KMS-11 (cell line): ENCODE measurements at regions not wholly inside any gene's neighbourhood (a gene's known extent, or its start where the extent isn't known, plus 50 kb on each side); places are given as distances from the start of the nearest gene placed in this dataset.

Experiments
- H2AFZ ChIP-seq: fragments of 200-600 bp; sonication (generic); 2 replicates; pipeline ENCODE4 v1.6.1; 2016; ENCODE audit warnings: antibody characterized with exemption, mixed run types, low read depth
- H3K27ac ChIP-seq: fragments of 200-600 bp; sonication (generic); 2 replicates; pipeline ENCODE4 v1.6.1; 2016; ENCODE audit warnings: mild to moderate bottlenecking, mixed run types
- H3K27me3 ChIP-seq: fragments of 200-600 bp; sonication (generic); 2 replicates; pipeline ENCODE4 v1.6.1; 2017; ENCODE audit warnings: mild to moderate bottlenecking, low read depth, mixed run types, moderate library complexity; ENCODE audit not compliant: insufficient read depth
- H3K36me3 ChIP-seq: fragments of 200-600 bp; sonication (generic); 2 replicates; pipeline ENCODE4 v1.6.1; 2017; ENCODE audit warnings: mild to moderate bottlenecking, mixed run types; ENCODE audit not compliant: insufficient read depth
- H3K4me1 ChIP-seq: fragments of 200-600 bp; sonication (generic); 2 replicates; pipeline ENCODE4 v1.6.1; 2016; ENCODE audit warnings: mild to moderate bottlenecking, low read depth, mixed run types; ENCODE audit not compliant: poor library complexity, severe bottlenecking
- H3K4me2 ChIP-seq: fragments of 200-600 bp; sonication (generic); 2 replicates; pipeline ENCODE4 v1.7.0; 2016; ENCODE audit warnings: mild to moderate bottlenecking, mixed run types
- H3K4me3 ChIP-seq: fragments of 200-600 bp; sonication (generic); IDR thresholded peaks from 2 replicates; pipeline ENCODE4 v1.6.1; 2017; ENCODE audit warnings: low read depth, low read length, mixed read lengths; ENCODE audit not compliant: insufficient read depth
- H3K79me2 ChIP-seq: fragments of 200-600 bp; sonication (generic); 2 replicates; pipeline ENCODE4 v1.6.1; 2016; ENCODE audit warnings: low read depth, mixed run types; ENCODE audit not compliant: insufficient read depth
- H3K9ac ChIP-seq: fragments of 200-600 bp; sonication (generic); 2 replicates; pipeline ENCODE4 v1.6.1; 2016; ENCODE audit warnings: mild to moderate bottlenecking, mixed run types
- H4K20me1 ChIP-seq: fragments of 200-600 bp; sonication (generic); 2 replicates; pipeline ENCODE4 v1.6.1; 2016; ENCODE audit warnings: mild to moderate bottlenecking, mixed run types; ENCODE audit not compliant: insufficient read depth
- CTCF ChIP-seq: fragments of 200-600 bp; sonication (generic); conservative IDR thresholded peaks from 2 replicates; pipeline ENCODE4 v1.6.1; 2017; ENCODE audit warnings: low read depth, mild to moderate bottlenecking, antibody characterized with exemption, low read length, moderate library complexity, mixed read lengths

DNA sequence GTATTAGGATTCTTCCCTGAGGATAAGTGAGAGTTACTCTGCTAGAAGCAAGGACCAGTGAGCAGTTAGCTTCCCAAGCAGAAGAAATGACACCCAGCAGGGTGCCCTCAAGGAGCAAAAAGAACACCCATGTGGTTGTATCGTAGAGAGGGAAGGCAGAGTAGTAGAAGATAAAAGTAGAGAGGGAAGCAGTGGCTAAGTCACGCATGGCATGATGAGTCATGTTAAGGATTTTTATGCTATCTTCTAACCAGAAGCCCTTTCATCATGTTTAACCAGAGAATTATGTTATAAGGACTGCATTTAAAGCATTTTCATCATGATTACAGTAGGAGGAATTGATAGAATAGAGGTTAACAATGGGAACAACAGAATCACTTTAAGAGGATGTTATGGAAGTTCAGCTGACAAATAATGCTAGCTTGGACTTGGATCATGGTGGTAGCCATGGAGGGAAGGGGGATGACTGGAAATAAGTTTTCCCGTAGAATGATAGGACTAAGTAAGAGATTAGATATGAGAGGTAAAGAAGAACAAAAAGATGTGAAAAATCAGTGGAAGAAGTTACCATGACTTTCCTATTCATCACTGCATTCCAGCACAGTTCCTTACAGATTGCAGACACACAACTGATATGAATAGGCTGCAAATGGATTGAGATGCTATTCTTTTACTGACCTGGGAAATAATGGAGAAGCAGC, 383.5 kb upstream of the INTU start:
- TF ChIP-seq CTCF: no peak
- Histone ChIP-seq H3K79me2 (no peaks in the 10 kb centered on the region), H4K20me1 (no peaks in the 10 kb centered on the region), H3K4me2 (no peak overlapping the region), H3K9ac (no peak overlapping the region), H3K27ac (no peak overlapping the region), H3K27me3 (no peaks in the 10 kb centered on the region), H3K4me1 (no peaks in the 10 kb centered on the region), H3K4me3 (no peak overlapping the region), H3K36me3 (no peaks in the 10 kb centered on the region), H2AFZ (no peak overlapping the region)

- H3K9ac ChIP-seq: no peak overlapping the region
- H3K4me1 ChIP-seq: no peaks in the 10 kb centered on the region
- H3K4me2 ChIP-seq: no peak overlapping the region
- no peaks in the 10 kb centered on the region for H3K79me2 ChIP-seq
- no peaks in the 10 kb centered on the region for H4K20me1 ChIP-seq
- H2AFZ ChIP-seq: no peak overlapping the region
- no peak overlapping the region for H3K27ac ChIP-seq
- H3K27me3 ChIP-seq: no peaks in the 10 kb centered on the region
- no peaks in the 10 kb centered on the region for H3K36me3 ChIP-seq
- TF ChIP-seq CTCF: no peak
- no peak overlapping the region for H3K4me3 ChIP-seq
Observed at GRCh38 chr4:127249767-127250108, 383.0 kb upstream of the INTU start.

DNA sequence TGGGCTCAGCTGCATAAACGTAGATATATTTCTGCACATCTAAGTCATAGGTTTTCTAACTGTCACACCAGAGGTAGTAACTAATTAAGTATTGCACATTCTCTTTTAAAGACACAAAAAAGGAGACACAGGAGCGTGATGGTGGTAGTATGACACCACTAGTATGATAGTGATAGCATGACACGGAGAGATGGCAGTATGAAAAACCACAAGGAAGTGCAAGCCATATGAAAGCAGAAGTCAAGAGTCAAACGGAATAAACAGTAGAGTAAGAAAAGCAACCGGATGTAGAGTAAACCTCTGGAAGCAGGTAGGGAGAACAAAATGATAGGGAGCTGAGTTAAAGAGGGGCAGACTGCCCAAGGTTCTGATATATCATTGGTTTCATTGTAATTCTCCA, 382.2 kb upstream of the INTU start:
- Histone ChIP-seq H4K20me1 (no peaks in the 10 kb centered on the region), H3K4me2 (no peak overlapping the region)
- TF ChIP-seq CTCF: no peak

DNA sequence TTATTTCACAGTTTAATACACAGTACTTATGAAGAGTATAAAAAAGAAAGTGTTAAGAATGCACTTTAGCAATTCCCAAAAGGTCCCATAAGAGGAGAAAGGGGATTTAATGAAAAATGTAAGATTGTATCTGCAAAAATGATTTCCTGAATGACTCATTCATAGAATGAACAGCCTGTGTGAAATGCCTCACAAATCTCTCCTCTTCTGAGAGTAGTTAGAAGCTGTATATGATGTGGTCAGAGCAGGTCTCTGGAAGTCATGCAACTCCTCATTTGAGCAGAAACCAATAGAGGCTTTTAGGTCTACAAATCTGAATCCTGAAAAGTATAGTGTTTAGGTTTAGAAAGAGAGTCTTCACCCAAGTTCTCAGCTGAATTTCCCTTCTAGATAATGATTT, 381.3 kb upstream of the INTU start:
- Histone ChIP-seq H3K4me2 (no peak overlapping the region), H2AFZ (no peak overlapping the region), H3K79me2 (no peaks in the 10 kb centered on the region), H3K4me1 (no peaks in the 10 kb centered on the region), H3K9ac (no peak overlapping the region), H4K20me1 (no peaks in the 10 kb centered on the region), H3K27ac (no peak overlapping the region), H3K27me3 (no peaks in the 10 kb centered on the region), H3K4me3 (no peak overlapping the region), H3K36me3 (no peaks in the 10 kb centered on the region)
- TF ChIP-seq CTCF: no peak

More for the DNA sequence above, 382.2 kb upstream of the INTU start:
- Histone ChIP-seq H3K79me2 (no peaks in the 10 kb centered on the region), H3K27me3 (no peaks in the 10 kb centered on the region), H3K36me3 (no peaks in the 10 kb centered on the region), H2AFZ (no peak overlapping the region), H3K9ac (no peak overlapping the region), H3K27ac (no peak overlapping the region), H3K4me1 (no peaks in the 10 kb centered on the region), H3K4me3 (no peak overlapping the region)
